SK-N-SH (cell line): ENCODE measurements at regions not wholly inside any gene's neighbourhood (a gene's known extent, or its start where the extent isn't known, plus 50 kb on each side); places are given as distances from the start of the nearest gene placed in this dataset.

Experiments
- EZH2phosphoT487 ChIP-seq: fragments of 200-600 bp; sonication (generic); IDR thresholded peaks from 2 replicates; pipeline ENCODE4 v1.6.1; 2017; ENCODE audit warnings: low read depth, mixed run types, mild to moderate bottlenecking, antibody characterized with exemption, moderate library complexity, borderline replicate concordance
- MEF2A ChIP-seq: IDR thresholded peaks from 2 replicates; pipeline ENCODE4 v1.4.0; 2012; ENCODE audit warnings: low read depth, borderline replicate concordance
- USF1 ChIP-seq: IDR thresholded peaks from 2 replicates; pipeline ENCODE4 v1.4.0; 2012; ENCODE audit warnings: low read depth, borderline replicate concordance
- USF2 ChIP-seq: fragments of 150-350 bp; IDR thresholded peaks from 2 replicates; pipeline ENCODE4 v1.6.1; 2017; ENCODE audit warnings: antibody characterized with exemption, low read length, low read depth, borderline replicate concordance

GRCh38 chr15:99464137-99464536 lies 101.6 kb upstream of the MEF2A start:
- TF ChIP-seq MEF2A (no peak), EZH2phosphoT487 (no peak), USF1 (no peak), USF2 (no peak)
